NCI-H510A treated with DMSO at 0.1 percent for 48 hours (cell line): ENCODE measurements at regions not wholly inside any gene's neighbourhood (a gene's known extent, or its start where the extent isn't known, plus 50 kb on each side); places are given as distances from the start of the nearest gene placed in this dataset.

ENCODE experiments used
- DNase-seq: peaks from one replicate; lab custom pipeline; 2025; lab: John Stamatoyannopoulos, UW

GRCh38 chr21:27017246-27017645 is 50.4 kb upstream of the ADAMTS5 start:
- no peak for DNase-seq
